C4-2B (cell line): ENCODE measurements at regions not wholly inside any gene's neighbourhood (a gene's known extent, or its start where the extent isn't known, plus 50 kb on each side); places are given as distances from the start of the nearest gene placed in this dataset.

Experiments used
- CTCF ChIP-seq: fragments of 450-650 bp; conservative IDR thresholded peaks from 2 replicates; pipeline ENCODE4 v1.5.1; 2017; ENCODE audit warnings: mild to moderate bottlenecking
- ZFX ChIP-seq: fragments of 450-650 bp; IDR thresholded peaks from 2 replicates; pipeline ENCODE4 v1.6.1; 2017

- no peak for TF ChIP-seq CTCF
- TF ChIP-seq ZFX: no peak
These were observed 235.4 kb downstream of the PTPRU start for GRCh38 chr1:29471487-29472313.
